SK-N-SH (cell line): ENCODE measurements at regions not wholly inside any gene's neighbourhood (a gene's known extent, or its start where the extent isn't known, plus 50 kb on each side); places are given as distances from the start of the nearest gene placed in this dataset.

Source experiments
- CTCF ChIA-PET: fragments of 300-600, 350-600 bp; formaldehyde crosslinking; extraction: SDS; loops from one replicate; lab custom pipeline; 2021; lab: Yijun Ruan, JAX
- POLR2A ChIA-PET: fragments of 350-600 bp; sonication (Branson Sonifier 250); formaldehyde crosslinking; extraction: SDS; loops from one replicate; lab custom pipeline; 2020; ENCODE audit warnings: antibody characterized with exemption, inconsistent platforms; lab: Yijun Ruan, JAX
- DNase-seq: peaks from one replicate; pipeline ENCODE4 v3.0.0; 2012
- H2AFZ ChIP-seq: fragments of 200-600 bp; sonication (generic); 2 replicates; pipeline ENCODE4 v1.8.1; 2016; ENCODE audit warnings: antibody characterized with exemption, mild to moderate bottlenecking, low read depth
- H3F3A ChIP-seq: fragments of 200-600 bp; sonication (generic); replicated peaks from 2 replicates; pipeline ENCODE3; 2016; ENCODE audit warnings: antibody characterized with exemption, mild to moderate bottlenecking; ENCODE audit not compliant: insufficient read depth
- H3K27ac ChIP-seq, 2 experiments: fragments of 200-500 bp in 1 of 2; fragments of 200-600 bp in 1 of 2; sonication (Bioruptor generic) in 1 of 2; sonication (generic), shearing (Covaris generic) in 1 of 2; 2 replicates each; pipeline versions ENCODE4 v1.5.1 to v1.6.1; 2014 to 2016; ENCODE audit warnings: low read depth in 2 of 2, inconsistent platforms in 1 of 2, low read length in 1 of 2, mild to moderate bottlenecking in 1 of 2, mixed read lengths in 1 of 2
- H3K27me3 ChIP-seq: fragments of 200-600 bp; sonication (generic), shearing (Covaris generic); 2 replicates; pipeline ENCODE4 v1.6.1; 2016; ENCODE audit warnings: mixed run types; ENCODE audit not compliant: insufficient read depth
- H3K36me3 ChIP-seq, 2 experiments: fragments of 200-500 bp in 1 of 2; fragments of 200-600 bp in 1 of 2; sonication (Bioruptor generic) in 1 of 2; sonication (generic) in 1 of 2; replicated peaks in 1 of 2; 2 replicates each; pipeline versions ENCODE3 to v1.5.1; 2014 to 2016; ENCODE audit warnings: low read length in 1 of 2, mild to moderate bottlenecking in 1 of 2; ENCODE audit not compliant: insufficient read depth in 2 of 2, control insufficient read depth in 1 of 2
- H3K4me1 ChIP-seq, 2 experiments: fragments of 200-500 bp in 1 of 2; fragments of 200-600 bp in 1 of 2; sonication (Bioruptor generic) in 1 of 2; sonication (generic), shearing (Covaris generic) in 1 of 2; 2 replicates each; pipeline versions ENCODE4 v1.5.1 to v1.6.1; 2014 to 2016; ENCODE audit warnings: low read depth in 1 of 2, low read length in 1 of 2, mixed run types in 1 of 2; ENCODE audit not compliant: insufficient read depth in 2 of 2, control insufficient read depth in 1 of 2
- H3K4me2 ChIP-seq: fragments of 200-600 bp; sonication (generic), shearing (Covaris generic); 2 replicates; pipeline ENCODE4 v1.6.1; 2017; ENCODE audit warnings: mixed run types
- H3K4me3 ChIP-seq, 2 experiments: fragments of 200-500 bp in 1 of 2; fragments of 200-600 bp in 1 of 2; sonication (Bioruptor generic) in 1 of 2; sonication (generic), shearing (Covaris generic) in 1 of 2; 2 replicates each; pipeline versions ENCODE4 v1.5.1 to v1.8.1; 2014 to 2016; ENCODE audit warnings: low read depth in 2 of 2, inconsistent platforms in 1 of 2, low read length in 1 of 2, mild to moderate bottlenecking in 1 of 2, mixed read lengths in 1 of 2, moderate library complexity in 1 of 2
- H3K79me2 ChIP-seq: fragments of 200-600 bp; sonication (generic); 2 replicates; pipeline ENCODE4 v1.8.1; 2017; ENCODE audit warnings: mild to moderate bottlenecking; ENCODE audit not compliant: insufficient read depth
- H3K9ac ChIP-seq: fragments of 200-600 bp; sonication (generic); 2 replicates; pipeline ENCODE4 v1.6.1; 2017; ENCODE audit warnings: mixed run types
- H3K9me2 ChIP-seq: fragments of 200-600 bp; sonication (generic); 2 replicates; pipeline ENCODE4 v1.6.1; 2017; ENCODE audit warnings: mixed run types
- H3K9me3 ChIP-seq: fragments of 200-600 bp; sonication (generic); 2 replicates; pipeline ENCODE4 v1.6.1; 2017; ENCODE audit warnings: mixed run types, mild to moderate bottlenecking, moderate library complexity
- H4K20me1 ChIP-seq: fragments of 200-600 bp; sonication (generic); 2 replicates; pipeline ENCODE4 v1.6.1; 2017; ENCODE audit warnings: mild to moderate bottlenecking, mixed run types; ENCODE audit not compliant: insufficient read depth
- CHD2 ChIP-seq: fragments of 150-350 bp; IDR thresholded peaks from 2 replicates; pipeline ENCODE4 v1.6.1; 2018; ENCODE audit warnings: low read length; ENCODE audit not compliant: partially characterized antibody
- ELF1 ChIP-seq: IDR thresholded peaks from 2 replicates; pipeline ENCODE4 v1.4.0; 2012
- EP300 ChIP-seq, 2 experiments: IDR thresholded peaks; 2 replicates each; pipeline versions ENCODE4 v1.4.0 to v1.6.1; 2012; ENCODE audit warnings: borderline replicate concordance in 1 of 2, low read depth in 1 of 2, low read length in 1 of 2
- EZH2phosphoT487 ChIP-seq: fragments of 200-600 bp; sonication (generic); IDR thresholded peaks from 2 replicates; pipeline ENCODE4 v1.6.1; 2017; ENCODE audit warnings: low read depth, mixed run types, mild to moderate bottlenecking, antibody characterized with exemption, moderate library complexity, borderline replicate concordance
- FOSL2 ChIP-seq: IDR thresholded peaks from 2 replicates; pipeline ENCODE4 v1.4.0; 2012; ENCODE audit warnings: low read depth, mild to moderate bottlenecking, moderate library complexity, borderline replicate concordance
- GABPA ChIP-seq: IDR thresholded peaks from 2 replicates; pipeline ENCODE4 v1.4.0; 2012; ENCODE audit warnings: low read depth, mild to moderate bottlenecking
- GATA2 ChIP-seq: sonication (generic); formaldehyde crosslinking; IDR thresholded peaks from 2 replicates; pipeline ENCODE4 v1.5.0; 2020; ENCODE audit warnings: mild to moderate bottlenecking, missing genetic modification reagents
- JUND ChIP-seq: IDR thresholded peaks from 2 replicates; pipeline ENCODE4 v1.4.0; 2012
- MXI1 ChIP-seq: IDR thresholded peaks from 2 replicates; pipeline ENCODE4 v1.6.1; 2012; ENCODE audit warnings: mild to moderate bottlenecking, low read depth, low read length, improper control_type of control experiment
- NFIC ChIP-seq: IDR thresholded peaks from 2 replicates; pipeline ENCODE4 v1.4.0; 2012; ENCODE audit warnings: borderline replicate concordance
- NRF1 ChIP-seq: IDR thresholded peaks from 2 replicates; pipeline ENCODE4 v1.6.1; 2012; ENCODE audit warnings: low read depth, mild to moderate bottlenecking, low read length
- RAD21 ChIP-seq: IDR thresholded peaks from 2 replicates; pipeline ENCODE4 v1.6.1; 2012; ENCODE audit warnings: mild to moderate bottlenecking, low read length
- RCOR1 ChIP-seq: fragments of 150-350 bp; IDR thresholded peaks from 2 replicates; pipeline ENCODE4 v1.6.1; 2017; ENCODE audit warnings: antibody characterized with exemption, low read length
- REST ChIP-seq: IDR thresholded peaks from 2 replicates; pipeline ENCODE4 v1.6.1; 2012; ENCODE audit warnings: mild to moderate bottlenecking, low read depth, low read length, moderate library complexity
- RFX5 ChIP-seq: IDR thresholded peaks from 2 replicates; pipeline ENCODE4 v1.6.1; 2012; ENCODE audit warnings: mild to moderate bottlenecking, improper control_type of control experiment, low read length
- TEAD4 ChIP-seq: IDR thresholded peaks from 2 replicates; pipeline ENCODE4 v1.4.0; 2012; ENCODE audit warnings: mild to moderate bottlenecking, borderline replicate concordance; ENCODE audit not compliant: insufficient read depth
- USF1 ChIP-seq: IDR thresholded peaks from 2 replicates; pipeline ENCODE4 v1.4.0; 2012; ENCODE audit warnings: low read depth, borderline replicate concordance
- USF2 ChIP-seq: fragments of 150-350 bp; IDR thresholded peaks from 2 replicates; pipeline ENCODE4 v1.6.1; 2017; ENCODE audit warnings: antibody characterized with exemption, low read length, low read depth, borderline replicate concordance
- WGBS: methylation state at CpG from one replicate; pipeline ENCODE4 v1.1.6; 2017; ENCODE audit warnings: low lambda C conversion rate; 5-methylcytosine and 5-hydroxymethylcytosine counted together
- TF ChIP-seq, protein P1 (sequence below): fragments of 200-600 bp; sonication (generic); IDR thresholded peaks from 2 replicates; pipeline ENCODE4 v1.6.1; 2017; ENCODE audit warnings: antibody characterized with exemption, mild to moderate bottlenecking, moderate library complexity

DNA sequence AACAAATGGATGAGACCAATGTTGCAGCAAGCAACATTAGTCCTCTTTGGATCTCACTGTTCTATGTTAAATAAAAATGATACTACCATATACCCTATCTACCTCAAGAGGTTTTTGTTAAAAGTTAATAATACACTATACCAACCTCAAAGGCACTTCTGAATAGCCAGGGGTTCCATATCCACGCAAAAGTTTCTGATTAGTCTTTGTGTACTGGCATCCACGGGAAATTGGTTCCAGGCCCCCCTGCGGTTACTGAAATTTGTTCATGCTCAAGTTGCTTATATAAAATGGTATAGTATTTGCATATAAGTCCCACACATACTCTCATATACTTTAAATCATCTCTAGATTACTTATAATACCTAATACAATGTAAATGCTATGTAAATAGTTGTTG lies 585.7 kb downstream of the INSC start:
- Histone ChIP-seq H3K4me3 (no peak overlapping the region), H3F3A (no peaks in the 10 kb centered on the region), H3K9me2 (no peaks in the 10 kb centered on the region), H4K20me1 (no peaks in the 10 kb centered on the region), H2AFZ (no peak overlapping the region), H3K79me2 (no peaks in the 10 kb centered on the region), H3K27ac (no peak overlapping the region), H3K4me1 (no peaks in the 10 kb centered on the region), H3K9me3 (no peaks in the 10 kb centered on the region), H3K27me3 (no peaks in the 10 kb centered on the region), H3K36me3 (no peaks in the 10 kb centered on the region), H3K9ac (no peak overlapping the region), H3K4me2 (no peak overlapping the region)
- ChIA-PET POLR2A (no interaction called here), CTCF (no interaction called here)
- TF ChIP-seq ELF1 (no peak), JUND (no peak), USF2 (no peak), REST (no peak), RCOR1 (no peak), USF1 (no peak), CHD2 (no peak), NFIC (no peak), RFX5 (no peak), TEAD4 (no peak), NRF1 (no peak), EZH2phosphoT487 (no peak), RAD21 (no peak), FOSL2 (no peak), GABPA (no peak), GATA2 (no peak), EP300 (IDR thresholded peaks at IDR 0.05; ENCODE audit: borderline replicate concordance in 1 of 2, low read depth in 1 of 2, low read length in 1 of 2) (no peak), MXI1 (no peak)
- TF ChIP-seq, protein P1, sequence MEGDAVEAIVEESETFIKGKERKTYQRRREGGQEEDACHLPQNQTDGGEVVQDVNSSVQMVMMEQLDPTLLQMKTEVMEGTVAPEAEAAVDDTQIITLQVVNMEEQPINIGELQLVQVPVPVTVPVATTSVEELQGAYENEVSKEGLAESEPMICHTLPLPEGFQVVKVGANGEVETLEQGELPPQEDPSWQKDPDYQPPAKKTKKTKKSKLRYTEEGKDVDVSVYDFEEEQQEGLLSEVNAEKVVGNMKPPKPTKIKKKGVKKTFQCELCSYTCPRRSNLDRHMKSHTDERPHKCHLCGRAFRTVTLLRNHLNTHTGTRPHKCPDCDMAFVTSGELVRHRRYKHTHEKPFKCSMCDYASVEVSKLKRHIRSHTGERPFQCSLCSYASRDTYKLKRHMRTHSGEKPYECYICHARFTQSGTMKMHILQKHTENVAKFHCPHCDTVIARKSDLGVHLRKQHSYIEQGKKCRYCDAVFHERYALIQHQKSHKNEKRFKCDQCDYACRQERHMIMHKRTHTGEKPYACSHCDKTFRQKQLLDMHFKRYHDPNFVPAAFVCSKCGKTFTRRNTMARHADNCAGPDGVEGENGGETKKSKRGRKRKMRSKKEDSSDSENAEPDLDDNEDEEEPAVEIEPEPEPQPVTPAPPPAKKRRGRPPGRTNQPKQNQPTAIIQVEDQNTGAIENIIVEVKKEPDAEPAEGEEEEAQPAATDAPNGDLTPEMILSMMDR = no peak
- no peak for DNase-seq
- 28% methylated on average over 3 of the region's 3 CpGs for WGBS
